VCaP (cell line): ENCODE measurements at regions not wholly inside any gene's neighbourhood (a gene's known extent, or its start where the extent isn't known, plus 50 kb on each side); places are given as distances from the start of the nearest gene placed in this dataset.

Experiments
- H3K27ac ChIP-seq: fragments of 450-650 bp; 2 replicates; pipeline ENCODE4 v1.5.1; 2017
- CTCF ChIP-seq: fragments of 450-650 bp; conservative IDR thresholded peaks from 2 replicates; pipeline ENCODE4 v1.5.1; 2017; ENCODE audit warnings: mild to moderate bottlenecking, moderate library complexity

GRCh38 chr2:7577769-7578168 is 660.6 kb downstream of the RNF144A start:
- TF ChIP-seq CTCF = no peak
- H3K27ac ChIP-seq = no peak overlapping the region

- TF ChIP-seq CTCF = no peak
- H3K27ac ChIP-seq = no peak overlapping the region
Measured at GRCh38 chr2:7584017-7584416, 666.8 kb downstream of the RNF144A start.

- no peak for TF ChIP-seq CTCF
- no peak overlapping the region for H3K27ac ChIP-seq
Measured at GRCh38 chr2:7586898-7587297, 669.7 kb downstream of the RNF144A start.

GRCh38 chr2:7588295-7588694 is 671.1 kb downstream of the RNF144A start:
- H3K27ac ChIP-seq = no peak overlapping the region
- no peak for TF ChIP-seq CTCF

GRCh38 chr2:7592618-7593140 is 675.5 kb downstream of the RNF144A start:
- H3K27ac ChIP-seq = no peak overlapping the region
- no peak for TF ChIP-seq CTCF

GRCh38 chr2:7593360-7593759 is 676.1 kb downstream of the RNF144A start:
- H3K27ac ChIP-seq = no peak overlapping the region
- no peak for TF ChIP-seq CTCF

- no peak for TF ChIP-seq CTCF
- no peak overlapping the region for H3K27ac ChIP-seq
Measured at GRCh38 chr2:7594211-7594610, 677.0 kb downstream of the RNF144A start.
